ENCODE measurements at regions not wholly inside any gene's neighbourhood (a gene's known extent, or its start where the extent isn't known, plus 50 kb on each side); places are given as distances from the start of the nearest gene placed in this dataset.

DNA sequence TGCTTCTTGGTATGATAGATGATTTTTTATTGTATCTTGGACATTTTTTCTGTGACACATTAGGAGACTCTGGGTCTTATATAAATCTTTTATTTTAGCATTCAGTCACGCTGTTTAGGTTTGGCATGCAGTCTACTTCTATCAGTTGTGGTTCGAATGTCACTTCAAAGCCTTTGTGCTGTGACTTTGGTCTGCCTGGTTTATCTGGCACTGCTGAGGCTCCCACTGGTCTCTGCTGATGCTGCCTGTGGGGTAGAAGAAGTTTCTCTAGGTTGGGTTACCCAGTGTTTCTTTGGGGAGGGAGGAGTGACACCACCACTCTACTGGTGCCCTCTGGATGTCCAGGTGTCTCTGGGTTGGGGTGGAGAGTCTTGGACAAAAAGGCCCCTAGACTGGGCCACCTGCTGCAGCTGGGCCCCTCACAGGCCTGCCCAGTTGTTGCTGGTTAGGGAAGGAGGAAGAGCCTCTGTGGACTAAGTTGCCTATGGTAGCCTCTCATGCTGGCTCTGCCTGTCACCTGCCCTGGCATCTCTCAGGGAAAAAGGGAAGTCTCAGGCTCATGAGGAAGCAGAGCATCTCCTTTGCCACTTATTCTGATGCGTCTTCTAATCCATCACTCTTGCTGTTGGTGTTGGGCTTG lies 115.4 kb upstream of the HS6ST1 start:
- H3K4me3 ChIP-seq = no peak overlapping the region
- TF ChIP-seq, protein P1, sequence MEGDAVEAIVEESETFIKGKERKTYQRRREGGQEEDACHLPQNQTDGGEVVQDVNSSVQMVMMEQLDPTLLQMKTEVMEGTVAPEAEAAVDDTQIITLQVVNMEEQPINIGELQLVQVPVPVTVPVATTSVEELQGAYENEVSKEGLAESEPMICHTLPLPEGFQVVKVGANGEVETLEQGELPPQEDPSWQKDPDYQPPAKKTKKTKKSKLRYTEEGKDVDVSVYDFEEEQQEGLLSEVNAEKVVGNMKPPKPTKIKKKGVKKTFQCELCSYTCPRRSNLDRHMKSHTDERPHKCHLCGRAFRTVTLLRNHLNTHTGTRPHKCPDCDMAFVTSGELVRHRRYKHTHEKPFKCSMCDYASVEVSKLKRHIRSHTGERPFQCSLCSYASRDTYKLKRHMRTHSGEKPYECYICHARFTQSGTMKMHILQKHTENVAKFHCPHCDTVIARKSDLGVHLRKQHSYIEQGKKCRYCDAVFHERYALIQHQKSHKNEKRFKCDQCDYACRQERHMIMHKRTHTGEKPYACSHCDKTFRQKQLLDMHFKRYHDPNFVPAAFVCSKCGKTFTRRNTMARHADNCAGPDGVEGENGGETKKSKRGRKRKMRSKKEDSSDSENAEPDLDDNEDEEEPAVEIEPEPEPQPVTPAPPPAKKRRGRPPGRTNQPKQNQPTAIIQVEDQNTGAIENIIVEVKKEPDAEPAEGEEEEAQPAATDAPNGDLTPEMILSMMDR (IDR thresholded peaks at IDR 0.05) = no peak
- peak; percentile 38 for DNase-seq (ENCODE audit: low spot score)
- no peak overlapping the region for H3K27ac ChIP-seq

DNA sequence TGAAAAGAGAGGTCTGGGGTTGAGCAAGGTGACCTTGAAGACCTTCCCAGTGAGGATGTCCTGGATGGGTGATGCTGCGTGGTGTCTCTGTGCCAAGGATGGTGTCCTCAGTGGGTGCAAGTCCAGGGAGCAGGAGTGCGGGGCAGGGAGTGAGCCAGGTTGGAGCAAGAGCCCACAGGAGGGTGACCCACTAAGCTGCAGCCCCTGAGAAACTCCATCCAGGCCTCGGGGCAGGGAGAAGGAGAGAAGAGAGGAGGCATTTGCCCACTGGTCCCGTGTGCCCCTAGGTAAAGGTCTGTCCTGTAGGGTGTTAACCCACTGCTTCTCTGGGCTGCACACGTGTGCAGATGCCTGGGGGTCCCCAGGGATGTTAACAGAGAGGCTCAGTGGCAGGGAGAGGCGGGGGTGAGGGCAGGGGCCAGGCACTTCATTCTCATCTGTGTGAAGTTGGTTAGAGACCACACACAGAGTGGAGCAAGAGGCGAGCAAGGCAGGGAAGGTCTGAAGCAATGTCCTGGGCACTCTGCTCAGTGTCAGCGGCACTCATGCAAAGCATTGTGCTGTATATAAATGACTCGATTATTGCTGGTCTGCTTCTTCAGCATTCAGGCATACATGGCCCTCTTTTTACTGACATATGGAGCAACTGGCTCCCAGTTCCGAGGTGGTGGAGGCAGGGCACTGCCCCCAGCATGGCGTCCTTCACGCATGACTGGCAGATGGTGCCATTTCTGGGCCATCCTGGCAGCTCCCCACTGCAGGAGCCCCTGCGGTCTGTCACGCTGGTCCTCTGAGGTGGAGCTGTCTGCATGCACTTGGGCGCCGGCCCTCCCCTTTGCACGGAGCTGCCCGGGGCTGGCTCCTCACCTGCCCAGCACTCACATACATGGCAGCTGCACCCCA lies 117.2 kb upstream of the HS6ST1 start:
- TF ChIP-seq, protein P1 (IDR thresholded peaks at IDR 0.05) = no peak
- Histone ChIP-seq H3K4me3 (no peak overlapping the region), H3K27ac (no peak overlapping the region)
- peak; percentile 45 for DNase-seq (ENCODE audit: low spot score)

DNA sequence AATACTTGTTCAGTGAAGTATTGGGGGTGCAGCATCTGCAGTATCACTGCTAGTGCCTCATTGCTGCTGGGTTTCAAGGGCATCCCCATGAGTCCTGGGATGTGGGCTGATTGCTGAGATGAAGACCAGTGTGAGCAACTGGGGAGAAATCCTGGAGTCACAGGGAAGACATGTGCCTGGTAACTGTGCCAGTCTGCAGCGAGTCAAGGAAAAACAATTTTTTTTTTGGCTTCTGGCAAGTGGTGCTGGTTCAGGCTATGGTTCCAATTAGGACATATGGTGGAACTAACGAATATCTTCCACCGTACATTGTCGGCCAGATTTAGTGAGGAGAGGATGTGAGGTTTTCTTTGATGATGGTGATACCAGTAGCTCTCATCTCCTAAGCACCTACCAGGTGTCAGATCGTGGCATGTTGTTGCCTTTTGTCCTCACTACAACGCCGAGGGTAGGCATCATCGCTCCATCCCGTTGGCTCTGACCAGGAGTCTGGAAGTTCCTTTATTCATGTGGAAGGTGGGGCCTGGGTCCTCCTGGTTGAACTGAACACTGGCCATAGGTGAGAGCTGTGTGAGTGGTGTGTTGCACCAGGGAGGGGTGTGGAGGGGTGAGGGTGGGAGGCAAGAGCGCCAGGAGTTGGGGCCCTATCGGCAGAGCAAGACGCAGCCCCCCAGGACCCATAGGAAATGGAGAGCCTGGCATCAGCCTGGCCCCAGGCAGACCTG lies 118.0 kb upstream of the HS6ST1 start:
- Histone ChIP-seq H3K4me3 (no peak overlapping the region), H3K27ac (no peak overlapping the region)
- DNase-seq (ENCODE audit: low spot score) = no peak
- TF ChIP-seq, protein P1 (IDR thresholded peaks at IDR 0.05) = no peak

DNA sequence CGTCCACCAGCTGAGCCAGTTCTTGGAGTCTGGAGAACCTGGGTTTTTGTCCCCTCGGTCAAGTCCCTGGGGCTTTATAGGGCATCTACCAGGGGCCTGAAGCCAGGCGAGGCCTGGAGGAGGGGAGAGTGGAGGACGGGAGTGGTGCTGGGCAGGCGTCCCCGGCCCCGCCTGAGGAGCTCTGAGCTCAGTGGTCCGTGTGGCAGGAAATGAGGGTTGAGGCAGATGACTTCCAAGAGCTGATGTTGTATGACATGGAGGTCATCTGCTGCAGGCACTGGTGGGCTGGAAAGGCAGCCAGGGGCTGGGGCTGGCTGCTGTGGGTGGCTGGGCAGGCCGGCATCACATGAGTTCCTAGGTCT lies 118.5 kb upstream of the HS6ST1 start:
- Histone ChIP-seq H3K27ac (no peak overlapping the region), H3K4me3 (no peak overlapping the region)
- peak; percentile 60 for DNase-seq (ENCODE audit: low spot score)
- TF ChIP-seq, protein P1 (IDR thresholded peaks at IDR 0.05) = no peak

DNA sequence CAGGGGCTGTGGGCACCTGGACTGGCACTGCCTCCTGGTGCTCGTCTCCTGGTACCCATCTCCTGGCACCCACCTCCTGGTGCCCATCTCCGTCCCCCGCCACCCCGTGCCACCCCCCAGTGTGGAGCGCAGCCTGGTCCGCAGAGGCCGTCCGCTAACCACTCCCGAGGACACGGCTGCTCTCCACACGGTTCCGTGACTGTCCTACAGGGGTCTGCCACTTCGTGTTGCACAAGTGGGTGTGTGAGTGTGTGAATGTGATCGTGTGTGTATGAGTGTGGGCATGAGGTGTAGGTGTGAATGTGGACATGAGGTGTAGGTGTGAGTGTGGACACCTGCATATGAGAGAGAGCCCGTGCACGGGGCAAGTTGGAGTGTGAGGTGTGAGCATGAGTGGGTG lies 119.4 kb upstream of the HS6ST1 start:
- Histone ChIP-seq H3K4me3 (no peak overlapping the region), H3K27ac (no peak overlapping the region)
- peak; percentile 53 for DNase-seq (ENCODE audit: low spot score)
- TF ChIP-seq, protein P1 (IDR thresholded peaks at IDR 0.05) = no peak

DNA sequence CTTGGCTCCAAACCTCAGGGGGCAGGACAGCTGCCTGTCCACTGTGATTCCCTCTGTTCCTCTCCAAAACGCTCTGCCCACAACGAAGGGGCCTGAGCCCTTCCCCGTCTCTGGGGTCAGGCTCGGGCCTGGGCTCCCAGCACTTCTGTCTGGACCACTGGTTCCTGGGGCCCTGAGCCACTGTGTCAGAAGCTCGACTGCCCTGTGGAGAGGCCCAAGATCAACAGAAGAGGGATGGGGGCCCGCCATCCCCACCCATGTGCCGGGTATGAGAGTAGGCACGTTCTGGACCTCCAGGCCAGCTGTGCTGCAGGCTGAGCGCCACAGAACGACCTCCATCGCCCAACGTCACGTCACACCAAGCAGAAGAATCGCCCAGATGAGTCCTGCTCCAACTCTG lies 119.9 kb upstream of the HS6ST1 start:
- TF ChIP-seq, protein P1 (IDR thresholded peaks at IDR 0.05) = no peak
- Histone ChIP-seq H3K27ac (no peak overlapping the region), H3K4me3 (no peak overlapping the region)

More for the DNA sequence above, 119.9 kb upstream of the HS6ST1 start:
- peak; percentile 60 for DNase-seq (ENCODE audit: low spot score)

All from coronary artery (tissue), 2 donors.